HTR-8/SVneo (cell line): ENCODE measurements at regions not wholly inside any gene's neighbourhood (a gene's known extent, or its start where the extent isn't known, plus 50 kb on each side); places are given as distances from the start of the nearest gene placed in this dataset.
"Not testable (repeated sequence)": the region's sequence is repeated elsewhere in the genome, so short reads cannot be mapped to it uniquely, and the experiment has no call there.

Source experiments
- DNase-seq: peaks from one replicate; pipeline ENCODE4 v3.0.0; 2011; ENCODE audit warnings: low spot score, mixed read lengths; ENCODE audit not compliant: insufficient read length
- FAIRE-seq: peaks from 2 replicates; lab custom pipeline; 2011; peaks lifted over from hg19 to GRCh38; lab: Jason Lieb, UNC

- no peak for FAIRE-seq
- DNase-seq, result no peak
These were observed 615.7 kb upstream of the ARRDC3 start for GRCh38 chr5:91998774-91999173.

- FAIRE-seq, result no peak
- DNase-seq, result no peak
These were observed 600.8 kb upstream of the ARRDC3 start for GRCh38 chr5:91983869-91984268.

- FAIRE-seq, result no peak
- DNase-seq, result no peak
These were observed 595.2 kb upstream of the ARRDC3 start for GRCh38 chr5:91978221-91978882.

GRCh38 chr5:91977579-91977978, 594.5 kb upstream of the ARRDC3 start:
- no peak for FAIRE-seq
- no peak for DNase-seq

GRCh38 chr5:91976451-91976850, 593.3 kb upstream of the ARRDC3 start:
- DNase-seq, result no peak
- no peak for FAIRE-seq

GRCh38 chr5:91963166-91963565, 580.0 kb upstream of the ARRDC3 start:
- DNase-seq, result no peak
- FAIRE-seq, result no peak

GRCh38 chr5:91957666-91958065, 574.5 kb upstream of the ARRDC3 start:
- no peak for FAIRE-seq

GRCh38 chr5:91956738-91957137, 573.6 kb upstream of the ARRDC3 start:
- FAIRE-seq (no peak), DNase-seq (no peak)

More at GRCh38 chr5:91957666-91958065, 574.5 kb upstream of the ARRDC3 start:
- DNase-seq, result no peak

GRCh38 chr5:91955610-91956009, 572.5 kb upstream of the ARRDC3 start:
- no peak for DNase-seq
- no peak for FAIRE-seq

- DNase-seq (no peak), FAIRE-seq (no peak)
These were observed 571.0 kb upstream of the ARRDC3 start for GRCh38 chr5:91954136-91954535.

GRCh38 chr5:91950328-91950727, 567.2 kb upstream of the ARRDC3 start:
- no peak for FAIRE-seq
- no peak for DNase-seq

GRCh38 chr5:91946870-91947269, 563.8 kb upstream of the ARRDC3 start:
- DNase-seq (no peak), FAIRE-seq (no peak)

- FAIRE-seq, result no peak
- DNase-seq, result no peak
These were observed 558.5 kb upstream of the ARRDC3 start for GRCh38 chr5:91941588-91941987.

- no peak for FAIRE-seq
These were observed 555.3 kb upstream of the ARRDC3 start for GRCh38 chr5:91938441-91938840.

GRCh38 chr5:91937121-91937520, 554.0 kb upstream of the ARRDC3 start:
- DNase-seq, result no peak
- no peak for FAIRE-seq

More at GRCh38 chr5:91938441-91938840, 555.3 kb upstream of the ARRDC3 start:
- no peak for DNase-seq

GRCh38 chr5:91929522-91929817, 546.4 kb upstream of the ARRDC3 start:
- DNase-seq (no peak), FAIRE-seq (no peak)

GRCh38 chr5:91928754-91929521, 545.8 kb upstream of the ARRDC3 start:
- DNase-seq, result peak; percentile 27
- FAIRE-seq, result no peak

- no peak for FAIRE-seq
These were observed 544.3 kb upstream of the ARRDC3 start for GRCh38 chr5:91927439-91927838.

GRCh38 chr5:91925249-91925648, 542.1 kb upstream of the ARRDC3 start:
- FAIRE-seq (no peak), DNase-seq (no peak)

More at GRCh38 chr5:91927439-91927838, 544.3 kb upstream of the ARRDC3 start:
- DNase-seq, result no peak

- DNase-seq, FAIRE-seq: not testable (repeated sequence)
These were observed 534.1 kb upstream of the ARRDC3 start for GRCh38 chr5:91917037-91917814.

- DNase-seq (no peak), FAIRE-seq (no peak)
These were observed 527.5 kb upstream of the ARRDC3 start for GRCh38 chr5:91910655-91911054.
